GM12878 (cell line): ENCODE measurements at regions not wholly inside any gene's neighbourhood (a gene's known extent, or its start where the extent isn't known, plus 50 kb on each side); places are given as distances from the start of the nearest gene placed in this dataset.

Source experiments
- ATAC-seq: fragments of 200-7000 bp; cut with Tn5 transposase; 3 replicates; pipeline ENCODE4 v1.9.1; 2020; ENCODE audit warnings: mild to moderate bottlenecking, moderate library complexity
- BruUV-seq: library from RNA; stranded (reverse); fragments of 400-500 nt; replicated peaks from 2 replicates; lab custom pipeline; 2021; lab: Mats Ljungman, UMichigan
- CTCF ChIA-PET: fragments of 300-600 bp; sonication (Branson Sonifier 250); formaldehyde crosslinking; extraction: SDS; loops from one replicate; lab custom pipeline; 2021; ENCODE audit warnings: inconsistent platforms; lab: Yijun Ruan, JAX
- POLR2A ChIA-PET: fragments of 350-600 bp; formaldehyde crosslinking; extraction: SDS; loops from one replicate; lab custom pipeline; 2021; ENCODE audit warnings: inconsistent platforms; lab: Charles Lee
- RAD21 ChIA-PET: fragments of 300-600 bp; sonication (Branson Sonifier 250); formaldehyde crosslinking; loops from one replicate; lab custom pipeline; 2023; ENCODE audit warnings: antibody characterized with exemption; ENCODE audit not compliant: unreplicated experiment; lab: Charles Lee
- SMC1A ChIA-PET: fragments of 300-600 bp; sonication (Branson Sonifier 250); formaldehyde crosslinking; loops from one replicate; lab custom pipeline; 2023; ENCODE audit not compliant: unreplicated experiment, uncharacterized antibody; lab: Charles Lee
- DNase-seq: peaks from one replicate; pipeline ENCODE4 v3.0.0-alpha.2; 2011; ENCODE audit warnings: low read depth, low spot score
- FAIRE-seq: peaks from 3 replicates; lab custom pipeline; 2011; peaks lifted over from hg19 to GRCh38; lab: Jason Lieb, UNC
- H2AFZ ChIP-seq: 2 replicates; pipeline ENCODE4 v1.6.0; 2011; ENCODE audit warnings: low read depth, low read length, control low read depth; ENCODE audit not compliant: control insufficient read depth
- H3K27ac ChIP-seq: 2 replicates; pipeline ENCODE4 v1.5.1; 2011; ENCODE audit warnings: control low read depth; ENCODE audit not compliant: control insufficient read depth, insufficient read depth
- H3K27me3 ChIP-seq, 2 experiments: replicated peaks in 1 of 2; 2 replicates each; pipeline versions ENCODE4 v1.6.0 to v1.6.1; 2011; ENCODE audit warnings: low read length in 1 of 2; ENCODE audit not compliant: control insufficient read depth in 2 of 2, insufficient read depth in 2 of 2
- H3K36me3 ChIP-seq, 2 experiments: 2 replicates each; pipeline ENCODE4 v1.5.1; 2011; ENCODE audit warnings: low read length in 1 of 2; ENCODE audit not compliant: control insufficient read depth in 2 of 2, insufficient read depth in 2 of 2
- H3K4me1 ChIP-seq: 2 replicates; pipeline ENCODE4 v1.6.1; 2011; ENCODE audit warnings: mild to moderate bottlenecking, low read length, moderate library complexity, mixed read lengths; ENCODE audit not compliant: control insufficient read depth, insufficient read depth
- H3K4me2 ChIP-seq: 2 replicates; pipeline ENCODE4 v1.6.0; 2011; ENCODE audit warnings: control low read depth; ENCODE audit not compliant: control insufficient read depth, insufficient read depth
- H3K4me3 ChIP-seq: fragments of 200-600 bp; sonication (generic); 2 replicates; pipeline ENCODE4 v1.5.1; 2016
- H3K79me2 ChIP-seq: 2 replicates; pipeline ENCODE4 v1.6.0; 2011; ENCODE audit warnings: low read length; ENCODE audit not compliant: control insufficient read depth, insufficient read depth
- H3K9ac ChIP-seq: 2 replicates; pipeline ENCODE4 v1.8.0; 2011; ENCODE audit warnings: low read length, control low read depth, mixed read lengths; ENCODE audit not compliant: control insufficient read depth, insufficient read depth
- H3K9me3 ChIP-seq: replicated peaks from 3 replicates; pipeline ENCODE4 v1.5.1; 2011; ENCODE audit warnings: mild to moderate bottlenecking, low read length; ENCODE audit not compliant: control insufficient read depth, insufficient read depth
- H4K20me1 ChIP-seq: 2 replicates; pipeline ENCODE4 v1.6.0; 2011; ENCODE audit not compliant: control insufficient read depth, insufficient read depth
- ATF7 ChIP-seq: fragments of 450-650 bp; IDR thresholded peaks from 2 replicates; pipeline ENCODE4 v1.6.1; 2016; ENCODE audit warnings: low read depth, mild to moderate bottlenecking
- BACH1 ChIP-seq: fragments of 450-650 bp; IDR thresholded peaks from 2 replicates; pipeline ENCODE4 v1.6.1; 2017; ENCODE audit warnings: mild to moderate bottlenecking, borderline replicate concordance
- CBFB ChIP-seq: IDR thresholded peaks from 2 replicates; pipeline ENCODE4 v1.6.1; 2016; ENCODE audit warnings: antibody characterized with exemption, low read depth
- CEBPB ChIP-seq, 2 experiments: fragments of 150-350 bp in 1 of 2; IDR thresholded peaks; 2 replicates each; pipeline ENCODE4 v1.6.1; 2012 to 2014; ENCODE audit warnings: low read depth in 2 of 2, low read length in 2 of 2, borderline replicate concordance in 1 of 2, inconsistent platforms in 1 of 2
- FOXM1 ChIP-seq: IDR thresholded peaks from 2 replicates; pipeline ENCODE4 v1.6.1; 2012; ENCODE audit warnings: low read depth, mild to moderate bottlenecking, inconsistent platforms, low read length, moderate library complexity
- HSF1 ChIP-seq: fragments of 150-350 bp; IDR thresholded peaks from 2 replicates; pipeline ENCODE4 v1.6.1; 2014; ENCODE audit warnings: mild to moderate bottlenecking, low read depth, low read length
- KLF5 ChIP-seq: fragments of 450-650 bp; IDR thresholded peaks from 2 replicates; pipeline ENCODE4 v1.6.1; 2014; ENCODE audit warnings: mild to moderate bottlenecking; ENCODE audit not compliant: partially characterized antibody
- MEF2B ChIP-seq: fragments of 450-650 bp; IDR thresholded peaks from 2 replicates; pipeline ENCODE4 v1.6.1; 2018; ENCODE audit warnings: mild to moderate bottlenecking, moderate library complexity; ENCODE audit not compliant: partially characterized antibody, poor library complexity, severe bottlenecking
- WGBS: methylation state at CpG from one replicate; pipeline ENCODE4 v1.1.6; 2016; ENCODE audit warnings: low lambda C conversion rate; ENCODE audit not compliant: insufficient replicate concordance, insufficient coverage; ENCODE audit errors: missing lambda C conversion rate; 5-methylcytosine and 5-hydroxymethylcytosine counted together
- in situ Hi-C: fragments of 300-500 bp; cut with MboI; formaldehyde crosslinking; loops from 9 replicates; pipeline ENCODE4 v1.14.3; 2018; ENCODE audit warnings: mixed read lengths
- intact Hi-C: fragments of 100-400 bp; cut with micrococcal nuclease; formaldehyde crosslinking; loops from one replicate; pipeline ENCODE4 v1.14.2; 2022; ENCODE audit not compliant: unreplicated experiment

- in situ Hi-C loops (no loop called here), intact Hi-C loops (no loop called here)
- Histone ChIP-seq H3K27ac (no peak overlapping the region), H3K4me1 (no peaks in the 10 kb centered on the region), H3K27me3 (peaks cover 0 to 1% of the 10 kb centered on the region in 2 experiments; a peak in 2 of 4 replicates), H3K79me2 (no peaks in the 10 kb centered on the region), H2AFZ (no peak overlapping the region), H3K9me3 (no peaks in the 10 kb centered on the region), H3K9ac (no peak overlapping the region), H3K36me3 (no peaks in the 10 kb centered on the region), H3K4me3 (no peak overlapping the region), H4K20me1 (no peaks in the 10 kb centered on the region), H3K4me2 (no peak overlapping the region)
- ChIA-PET POLR2A (no interaction called here), SMC1A (no interaction called here), CTCF (no interaction called here), RAD21 (no interaction called here)
- DNase-seq: no peak
- BruUV-seq: no TSS peak
- FAIRE-seq: no peak
- WGBS: 7% methylated on average over 3 of the region's 3 CpGs
- TF ChIP-seq CBFB (no peak), ATF7 (no peak), MEF2B (no peak), FOXM1 (no peak), HSF1 (no peak), CEBPB (IDR thresholded peaks at IDR 0.05; ENCODE audit: borderline replicate concordance in 1 of 2, low read depth in 2 of 2, low read length in 2 of 2) (no peak), KLF5 (no peak), BACH1 (no peak)
- no peak for ATAC-seq
Observed at GRCh38 chr1:232380131-232380530, 249.8 kb downstream of the SIPA1L2 start.
